Activated naive CD8-positive, alpha-beta T cell treated with anti-CD3 and anti-CD28 coated beads, Interleukin-2, amount 10 ng/mL, durations not matched to agents 7 days and 5 days (primary cell): ENCODE measurements at regions not wholly inside any gene's neighbourhood (a gene's known extent, or its start where the extent isn't known, plus 50 kb on each side); places are given as distances from the start of the nearest gene placed in this dataset.

Source experiments
- ATAC-seq: fragments of 150-1000 bp; cut with Tn5 transposase; one replicate; pipeline ENCODE4 v1.10.0; 2021; ENCODE audit warnings: low read depth, moderate library complexity
- POLR2A ChIA-PET: fragments of 350-600 bp; sonication (Branson Sonifier 250); formaldehyde crosslinking; loops from one replicate; lab custom pipeline; 2021; ENCODE audit warnings: antibody characterized with exemption; lab: Charles Lee
- DNase-seq: peaks from one replicate; pipeline ENCODE4 v3.0.0; 2021
- H3K27ac Mint-ChIP-seq: one replicate; pipeline ENCODE4 v1.8.0; 2022; ENCODE audit warnings: mild to moderate bottlenecking, mixed read lengths
- H3K27me3 Mint-ChIP-seq: one replicate; pipeline ENCODE4 v1.8.0; 2022; ENCODE audit warnings: mild to moderate bottlenecking, moderate library complexity, mixed read lengths
- H3K36me3 Mint-ChIP-seq: one replicate; pipeline ENCODE4 v1.8.0; 2021; ENCODE audit warnings: mild to moderate bottlenecking, mixed read lengths
- H3K4me1 Mint-ChIP-seq: one replicate; pipeline ENCODE4 v1.8.0; 2021; ENCODE audit warnings: mixed read lengths
- H3K4me3 Mint-ChIP-seq: one replicate; pipeline ENCODE4 v1.8.0; 2022; ENCODE audit warnings: mild to moderate bottlenecking, moderate library complexity, mixed read lengths
- H3K9me3 Mint-ChIP-seq: one replicate; pipeline ENCODE4 v1.8.0; 2021; ENCODE audit warnings: mixed read lengths

DNA sequence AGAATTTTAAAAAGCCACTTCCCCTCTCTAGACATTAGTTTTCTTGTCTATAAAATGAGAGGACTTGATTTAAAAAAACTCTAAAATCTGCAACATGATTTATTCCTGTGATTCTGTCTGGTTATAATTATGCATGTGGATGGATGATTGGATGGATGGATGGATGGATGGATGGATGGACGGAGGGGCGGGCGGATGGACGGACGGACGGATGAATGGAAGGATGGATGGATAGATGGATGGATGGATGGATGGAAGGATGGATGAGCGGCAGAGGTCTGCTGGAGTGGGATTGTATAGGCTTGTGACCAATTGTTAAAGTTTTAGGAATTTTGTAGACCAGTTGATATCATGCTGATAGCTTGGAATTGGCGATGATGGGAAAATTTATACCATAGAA, 135.2 kb upstream of the TIAM1 start:
- peaks cover 6% of the 10 kb centered on the region for H3K27me3 Mint-ChIP-seq
- no peaks in the 10 kb centered on the region for H3K4me1 Mint-ChIP-seq
- peaks cover 18% of the 10 kb centered on the region for H3K9me3 Mint-ChIP-seq
- no peak overlapping the region for H3K27ac Mint-ChIP-seq
- H3K36me3 Mint-ChIP-seq, result peaks cover 12% of the 10 kb centered on the region
- DNase-seq (no peak), ATAC-seq (no peak)
- no peak overlapping the region for H3K4me3 Mint-ChIP-seq
- POLR2A ChIA-PET, result no interaction called here

GRCh38 chr21:31476263-31477022, 132.4 kb upstream of the TIAM1 start:
- POLR2A ChIA-PET, result no interaction called here

GRCh38 chr21:31475223-31475622, 131.2 kb upstream of the TIAM1 start:
- POLR2A ChIA-PET, result no interaction called here
- no peak overlapping the region for H3K4me3 Mint-ChIP-seq
- H3K27me3 Mint-ChIP-seq, result peaks cover 8% of the 10 kb centered on the region
- H3K27ac Mint-ChIP-seq, result no peak overlapping the region
- no peak for DNase-seq
- peaks cover 6% of the 10 kb centered on the region for H3K9me3 Mint-ChIP-seq
- ATAC-seq, result no peak
- peaks cover 5% of the 10 kb centered on the region for H3K36me3 Mint-ChIP-seq
- H3K4me1 Mint-ChIP-seq, result no peaks in the 10 kb centered on the region

More at GRCh38 chr21:31476263-31477022, 132.4 kb upstream of the TIAM1 start:
- Mint-ChIP-seq H3K27me3 (peaks cover 8% of the 10 kb centered on the region), H3K4me1 (no peaks in the 10 kb centered on the region), H3K9me3 (peaks cover 13% of the 10 kb centered on the region), H3K4me3 (no peak overlapping the region), H3K27ac (no peak overlapping the region), H3K36me3 (peaks cover 10% of the 10 kb centered on the region)
- ATAC-seq (no peak), DNase-seq (no peak)

GRCh38 chr21:31473685-31474345, 129.8 kb upstream of the TIAM1 start:
- no peaks in the 10 kb centered on the region for H3K4me1 Mint-ChIP-seq
- no peak overlapping the region for H3K27ac Mint-ChIP-seq
- DNase-seq (no peak), ATAC-seq (no peak)
- peaks cover 3% of the 10 kb centered on the region for H3K9me3 Mint-ChIP-seq
- POLR2A ChIA-PET, result interaction anchor here (0.7 kb wide), 1 partner anchor 265 kb away, joined by 5 read pairs; no protein-coding TSS in a partner anchor
- H3K36me3 Mint-ChIP-seq, result peaks cover 5% of the 10 kb centered on the region
- H3K4me3 Mint-ChIP-seq, result no peak overlapping the region
- peaks cover 5% of the 10 kb centered on the region for H3K27me3 Mint-ChIP-seq

DNA sequence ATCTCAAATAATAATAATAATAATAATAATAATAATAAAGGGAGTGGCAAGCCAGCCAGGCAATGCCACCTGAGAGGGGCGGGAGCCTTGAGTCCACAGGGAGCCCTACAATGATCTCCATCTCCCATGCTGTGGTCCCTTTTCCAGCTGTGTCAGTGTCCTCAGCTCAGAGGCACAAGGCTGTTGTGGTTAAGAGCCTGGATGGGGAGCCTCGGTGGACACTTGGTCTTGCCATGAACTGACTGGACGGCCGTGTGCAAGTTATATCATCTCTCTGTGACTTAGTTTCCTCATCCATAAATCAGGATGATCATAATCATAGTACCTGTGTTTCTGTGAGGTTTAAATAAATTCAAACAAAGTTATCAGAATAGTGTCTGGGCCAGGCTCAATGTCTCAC, 127.8 kb upstream of the TIAM1 start:
- ATAC-seq (no peak), DNase-seq (no peak)
- H3K9me3 Mint-ChIP-seq, result peaks cover 3% of the 10 kb centered on the region
- H3K27ac Mint-ChIP-seq, result no peak overlapping the region
- H3K36me3 Mint-ChIP-seq, result peaks cover 3% of the 10 kb centered on the region
- H3K4me3 Mint-ChIP-seq, result no peak overlapping the region
- POLR2A ChIA-PET, result no interaction called here
- H3K27me3 Mint-ChIP-seq, result peaks cover 2% of the 10 kb centered on the region
- H3K4me1 Mint-ChIP-seq, result no peaks in the 10 kb centered on the region

DNA sequence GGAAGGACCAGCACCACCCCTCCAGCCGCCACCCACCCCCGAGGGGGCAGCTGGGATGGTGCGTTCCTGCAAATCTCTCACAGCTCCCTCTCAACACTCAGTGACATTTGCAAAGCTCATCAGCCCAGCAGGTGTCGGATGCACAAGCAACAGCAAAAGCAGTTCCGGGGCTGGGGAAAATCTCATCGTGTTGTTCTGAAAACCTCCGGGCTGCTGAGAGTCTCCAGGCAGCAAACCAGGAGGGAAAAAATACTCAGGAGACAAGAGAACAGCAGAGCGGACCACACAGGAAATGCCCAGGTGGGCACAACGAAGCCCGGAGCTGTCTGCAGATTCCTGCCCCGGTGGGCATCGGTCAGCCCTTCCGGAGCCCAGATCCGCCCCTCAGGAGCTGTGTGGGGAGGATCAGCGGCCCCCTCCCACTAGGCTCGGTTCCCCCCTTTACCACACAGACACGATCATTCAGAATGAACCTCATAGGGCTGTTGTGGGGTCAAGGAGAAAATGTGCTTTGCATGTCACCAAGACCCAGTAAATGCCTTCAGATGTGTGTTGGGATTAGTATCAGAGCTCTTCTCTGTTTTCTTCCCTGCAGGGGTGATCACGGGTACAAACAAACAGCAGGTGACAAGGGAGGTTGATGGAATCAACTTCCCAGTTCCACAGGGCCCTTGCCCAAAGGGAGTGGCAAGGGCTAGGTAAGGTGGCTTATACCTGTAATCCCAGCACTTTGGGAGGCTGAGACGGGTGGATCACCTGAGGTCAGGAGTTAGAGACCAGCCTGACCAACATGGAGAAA, 127.0 kb upstream of the TIAM1 start:
- Mint-ChIP-seq H3K4me1 (no peaks in the 10 kb centered on the region), H3K9me3 (peaks cover 3% of the 10 kb centered on the region), H3K36me3 (peaks cover 3% of the 10 kb centered on the region), H3K4me3 (no peak overlapping the region), H3K27me3 (peaks cover 2% of the 10 kb centered on the region), H3K27ac (no peak overlapping the region)
- POLR2A ChIA-PET, result no interaction called here
- DNase-seq, result no peak
- no peak for ATAC-seq

DNA sequence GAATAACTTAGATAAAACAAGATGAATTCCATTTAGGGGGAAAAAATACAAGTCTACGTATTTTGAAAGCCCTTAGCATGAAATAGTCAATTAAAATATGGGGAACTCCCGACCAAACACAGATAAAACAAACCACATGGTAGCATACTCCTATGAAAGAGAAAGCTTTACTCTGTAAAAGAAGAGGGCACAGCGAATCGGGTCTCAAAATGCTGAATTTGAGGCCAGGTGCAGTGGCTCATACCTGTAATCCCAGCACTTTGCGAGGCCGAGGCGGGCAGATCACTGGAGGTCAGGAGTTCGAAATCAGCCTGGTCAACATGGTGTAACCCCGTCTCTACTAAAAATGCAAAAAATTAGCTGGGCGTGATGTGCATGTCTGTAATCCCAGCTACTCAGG, 116.9 kb upstream of the TIAM1 start:
- peak overlapping the region; percentile 22 for H3K4me3 Mint-ChIP-seq
- peaks cover 12% of the 10 kb centered on the region for H3K4me1 Mint-ChIP-seq
- POLR2A ChIA-PET, result interaction anchor here (0.6 kb wide), 1 partner anchor 63 kb away, joined by 3 read pairs; no protein-coding TSS in a partner anchor
- peaks cover 6% of the 10 kb centered on the region for H3K27me3 Mint-ChIP-seq
- ATAC-seq (peak; percentile 52), DNase-seq (no peak)
- H3K36me3 Mint-ChIP-seq, result peaks cover 11% of the 10 kb centered on the region
- no peaks in the 10 kb centered on the region for H3K9me3 Mint-ChIP-seq
- peak overlapping the region; percentile 49 for H3K27ac Mint-ChIP-seq

DNA sequence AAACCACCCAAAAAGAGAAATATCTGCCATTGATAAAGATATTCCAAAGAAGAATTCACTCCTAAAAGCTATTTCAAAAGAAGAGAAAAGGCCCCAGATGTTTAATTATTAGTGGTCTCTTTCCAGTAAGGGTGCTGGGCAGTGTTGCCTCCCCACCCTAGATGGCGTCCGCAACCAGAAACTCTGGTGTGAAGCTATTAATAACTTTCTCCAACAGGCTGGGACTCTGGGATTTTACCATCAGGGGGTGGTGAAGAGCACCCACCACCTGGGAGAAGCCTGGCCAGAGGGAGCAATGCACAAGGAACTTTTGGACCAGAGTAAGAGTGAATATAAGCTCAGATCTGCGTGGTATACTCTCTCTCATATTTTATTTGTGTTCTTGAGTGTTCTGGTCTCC, 115.4 kb upstream of the TIAM1 start:
- Mint-ChIP-seq H3K27ac (no peak overlapping the region), H3K4me3 (no peak overlapping the region), H3K4me1 (peaks cover 12% of the 10 kb centered on the region), H3K27me3 (peaks cover 9% of the 10 kb centered on the region), H3K9me3 (no peaks in the 10 kb centered on the region), H3K36me3 (peaks cover 11% of the 10 kb centered on the region)
- ATAC-seq (no peak), DNase-seq (no peak)
- POLR2A ChIA-PET, result interaction anchor here (1.1 kb wide), 1 partner anchor 13 kb away, joined by 3 read pairs; no protein-coding TSS in a partner anchor

DNA sequence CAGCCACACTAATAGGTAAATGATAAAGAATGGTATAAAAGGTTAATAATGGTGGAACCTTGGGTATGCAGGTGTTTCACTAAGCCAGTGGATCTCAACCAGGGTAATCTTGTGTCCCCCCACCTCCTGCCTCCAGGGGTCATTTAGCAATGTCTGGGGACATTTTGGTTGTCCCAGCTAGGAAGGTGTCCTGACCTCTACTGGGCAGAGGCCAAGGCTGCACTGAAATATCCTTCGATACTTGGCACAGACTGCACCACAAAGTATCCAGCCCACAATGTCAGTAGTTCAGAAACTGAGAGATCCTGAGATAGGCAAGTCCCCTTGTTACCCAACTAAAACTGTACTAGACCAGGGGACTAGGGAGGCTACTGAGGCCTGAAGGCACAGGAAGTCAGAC, 113.6 kb upstream of the TIAM1 start:
- Mint-ChIP-seq H3K9me3 (peaks cover 3% of the 10 kb centered on the region), H3K36me3 (peaks cover 17% of the 10 kb centered on the region), H3K27ac (no peak overlapping the region), H3K27me3 (peaks cover 9% of the 10 kb centered on the region), H3K4me1 (peaks cover 12% of the 10 kb centered on the region), H3K4me3 (no peak overlapping the region)
- DNase-seq (no peak), ATAC-seq (no peak)
- POLR2A ChIA-PET, result interaction anchor here (1.0 kb wide), 1 partner anchor 92 kb away, joined by 10 read pairs; no protein-coding TSS in a partner anchor

- DNase-seq (no peak), ATAC-seq (no peak)
- H3K9me3 Mint-ChIP-seq, result peaks cover 4% of the 10 kb centered on the region
- H3K27me3 Mint-ChIP-seq, result peaks cover 9% of the 10 kb centered on the region
- no peak overlapping the region for H3K4me3 Mint-ChIP-seq
- peaks cover 12% of the 10 kb centered on the region for H3K4me1 Mint-ChIP-seq
- POLR2A ChIA-PET, result no interaction called here
- peaks cover 14% of the 10 kb centered on the region for H3K36me3 Mint-ChIP-seq
- no peak overlapping the region for H3K27ac Mint-ChIP-seq
Measured at GRCh38 chr21:31456201-31456600, 112.1 kb upstream of the TIAM1 start.

DNA sequence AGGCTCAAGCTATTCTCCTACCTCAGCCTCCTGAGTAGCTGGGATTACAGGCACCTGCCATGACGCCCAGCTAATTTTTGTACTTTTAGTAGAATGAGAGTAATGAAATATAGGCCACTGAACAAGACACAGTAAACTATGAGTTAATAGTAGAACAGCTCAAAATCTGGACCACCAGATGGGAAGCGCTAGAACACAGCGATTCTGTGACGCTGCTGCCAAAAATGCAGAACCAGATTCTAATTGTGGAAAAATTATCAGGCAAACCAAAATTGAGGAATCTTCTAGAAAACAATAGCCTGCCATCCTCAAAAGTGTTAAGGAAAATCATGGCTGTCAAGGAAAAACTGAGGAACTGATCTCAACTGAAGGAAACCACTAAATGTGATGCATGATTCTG, 111.4 kb upstream of the TIAM1 start:
- POLR2A ChIA-PET, result no interaction called here
- no peak overlapping the region for H3K27ac Mint-ChIP-seq
- H3K4me3 Mint-ChIP-seq, result no peak overlapping the region
- peaks cover 9% of the 10 kb centered on the region for H3K27me3 Mint-ChIP-seq
- peaks cover 7% of the 10 kb centered on the region for H3K4me1 Mint-ChIP-seq
- H3K36me3 Mint-ChIP-seq, result peaks cover 13% of the 10 kb centered on the region
- no peak for DNase-seq
- H3K9me3 Mint-ChIP-seq, result peaks cover 4% of the 10 kb centered on the region
- no peak for ATAC-seq

DNA sequence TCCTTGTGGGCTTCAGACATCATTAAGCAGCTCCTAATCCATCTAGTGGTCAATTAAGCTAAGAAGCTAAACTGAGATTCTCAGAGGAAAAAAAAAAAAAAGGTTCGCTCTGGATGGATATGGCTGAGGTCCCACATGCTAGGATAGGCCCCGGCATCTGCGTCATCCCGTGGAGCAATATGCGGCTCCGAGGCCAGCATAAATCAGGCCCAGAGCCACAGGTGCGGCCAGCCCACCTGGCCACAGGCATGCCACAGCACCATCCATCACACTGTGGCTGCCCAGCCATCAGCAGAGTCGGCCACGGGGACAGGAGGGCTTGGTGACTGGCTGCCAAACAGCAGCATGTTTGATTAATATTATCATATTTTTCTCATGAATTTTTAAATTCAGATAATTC, 106.9 kb upstream of the TIAM1 start:
- Mint-ChIP-seq H3K4me1 (peaks cover 22% of the 10 kb centered on the region), H3K27me3 (peaks cover 3% of the 10 kb centered on the region), H3K9me3 (peaks cover 4% of the 10 kb centered on the region), H3K36me3 (peaks cover 13% of the 10 kb centered on the region), H3K27ac (no peak overlapping the region), H3K4me3 (no peak overlapping the region)
- POLR2A ChIA-PET, result no interaction called here
- DNase-seq (no peak), ATAC-seq (no peak)

GRCh38 chr21:31449921-31450535, 106.0 kb upstream of the TIAM1 start:
- Mint-ChIP-seq H3K27ac (no peak overlapping the region), H3K27me3 (no peaks in the 10 kb centered on the region), H3K4me1 (peaks cover 30% of the 10 kb centered on the region), H3K9me3 (peaks cover 5% of the 10 kb centered on the region), H3K4me3 (no peak overlapping the region), H3K36me3 (peaks cover 17% of the 10 kb centered on the region)
- POLR2A ChIA-PET, result no interaction called here
- DNase-seq, result no peak
- no peak for ATAC-seq
